Mesendoderm (in vitro differentiated cells): ENCODE measurements at regions not wholly inside any gene's neighbourhood (a gene's known extent, or its start where the extent isn't known, plus 50 kb on each side); places are given as distances from the start of the nearest gene placed in this dataset.

Source experiments
- DNase-seq: peaks from one replicate; pipeline ENCODE4 v3.0.0; 2013
- H2AK5ac ChIP-seq: 2 replicates; pipeline ENCODE4 v1.6.1; 2013; ENCODE audit warnings: low read length, inconsistent platforms
- H2BK120ac ChIP-seq: 2 replicates; pipeline ENCODE4 v1.6.1; 2013; ENCODE audit warnings: low read depth, mild to moderate bottlenecking, low read length, moderate library complexity, mixed read lengths
- H2BK15ac ChIP-seq: replicated peaks from 2 replicates; pipeline ENCODE4 v1.6.1; 2013; ENCODE audit warnings: low read depth, mild to moderate bottlenecking, moderate library complexity
- H2BK5ac ChIP-seq: 2 replicates; pipeline ENCODE4 v1.6.1; 2013; ENCODE audit warnings: low read length, inconsistent platforms
- H3K18ac ChIP-seq: 2 replicates; pipeline ENCODE4 v1.6.1; 2013; ENCODE audit warnings: mild to moderate bottlenecking, low read length, mixed read lengths
- H3K23ac ChIP-seq: one replicate; pipeline ENCODE4 v1.6.1; 2013; ENCODE audit warnings: low read length
- H3K27ac ChIP-seq: 2 replicates; pipeline ENCODE4 v1.5.1; 2013; ENCODE audit warnings: low read depth, mild to moderate bottlenecking, inconsistent platforms, low read length, moderate library complexity
- H3K27me3 ChIP-seq: 2 replicates; pipeline ENCODE4 v1.6.1; 2013; ENCODE audit warnings: low read length, control low read depth, mild to moderate bottlenecking, inconsistent platforms; ENCODE audit not compliant: insufficient read depth, poor library complexity
- H3K36me3 ChIP-seq: 2 replicates; pipeline ENCODE4 v1.6.1; 2013; ENCODE audit warnings: low read length, inconsistent platforms; ENCODE audit not compliant: control insufficient read depth, insufficient read depth
- H3K4ac ChIP-seq: one replicate; pipeline ENCODE4 v1.6.1; 2013; ENCODE audit warnings: low read depth, mild to moderate bottlenecking, low read length, moderate library complexity
- H3K4me1 ChIP-seq: 2 replicates; pipeline ENCODE4 v1.6.1; 2013; ENCODE audit warnings: low read depth, low read length, inconsistent platforms; ENCODE audit not compliant: control insufficient read depth
- H3K4me2 ChIP-seq: 2 replicates; pipeline ENCODE4 v1.6.1; 2013; ENCODE audit warnings: low read length
- H3K4me3 ChIP-seq: 2 replicates; pipeline ENCODE4 v1.5.1; 2013; ENCODE audit warnings: mild to moderate bottlenecking, low read length
- H3K56ac ChIP-seq: one replicate; pipeline ENCODE4 v1.6.1; 2013; ENCODE audit warnings: low read length
- H3K79me1 ChIP-seq: 2 replicates; pipeline ENCODE4 v1.6.1; 2013; ENCODE audit warnings: low read length, inconsistent platforms
- H3K79me2 ChIP-seq: 2 replicates; pipeline ENCODE4 v1.6.1; 2013; ENCODE audit warnings: mild to moderate bottlenecking, low read length; ENCODE audit not compliant: control insufficient read depth, insufficient read depth
- H3K9ac ChIP-seq: 2 replicates; pipeline ENCODE4 v1.6.1; 2013; ENCODE audit warnings: low read length, inconsistent platforms
- H4K5ac ChIP-seq: one replicate; pipeline ENCODE4 v1.6.1; 2013; ENCODE audit warnings: low read length
- H4K8ac ChIP-seq: one replicate; pipeline ENCODE4 v1.6.1; 2013; ENCODE audit warnings: low read depth, mild to moderate bottlenecking, control low read depth, low read length, moderate library complexity
- WGBS: extraction: QIAGEN DNeasy Blood & Tissue Kit; methylation state at CpG from one replicate; pipeline ENCODE4 v1.1.7; 2013; ENCODE audit warnings: low lambda C conversion rate, missing lambda C conversion rate; ENCODE audit not compliant: insufficient coverage; ENCODE audit errors: extremely low coverage; 5-methylcytosine and 5-hydroxymethylcytosine counted together

DNA sequence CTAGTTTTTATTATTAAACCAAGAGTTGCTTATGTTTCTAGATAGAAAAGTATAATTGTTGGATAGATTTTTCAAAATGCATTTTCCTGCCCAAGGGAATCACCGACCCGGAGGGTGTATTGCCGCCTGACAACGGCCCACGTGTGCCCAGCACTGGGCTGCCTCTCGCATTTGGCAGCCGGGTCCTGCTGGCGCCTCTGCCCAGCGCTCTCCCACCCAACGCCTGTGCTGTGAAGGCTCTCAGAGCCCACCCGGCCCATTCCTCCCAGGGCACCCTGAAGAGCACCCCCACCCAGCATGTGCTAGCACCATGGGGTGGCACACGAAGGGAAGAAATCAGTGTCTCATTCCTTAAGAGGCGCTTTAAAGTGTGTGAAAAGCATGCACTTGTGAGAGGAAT is 88.3 kb upstream of the AFDN start:
- no CpG with 5 or more reads among the region's 13 CpGs for WGBS
- Histone ChIP-seq H3K27ac (no peak overlapping the region), H3K4me2 (no peak overlapping the region), H3K79me1 (no peaks in the 10 kb centered on the region), H3K27me3 (no peaks in the 10 kb centered on the region), H3K23ac (no peak overlapping the region), H3K36me3 (no peaks in the 10 kb centered on the region), H3K79me2 (no peaks in the 10 kb centered on the region), H3K4me3 (no peak overlapping the region), H3K4me1 (peaks cover 4% of the 10 kb centered on the region), H3K9ac (no peak overlapping the region), H4K5ac (no peak overlapping the region), H2BK120ac (no peak overlapping the region), H3K4ac (no peak overlapping the region), H3K18ac (no peak overlapping the region), H2AK5ac (no peak overlapping the region), H2BK15ac (no peak overlapping the region), H3K56ac (no peak overlapping the region), H4K8ac (no peak overlapping the region), H2BK5ac (no peak overlapping the region)
- DNase-seq: no peak

DNA sequence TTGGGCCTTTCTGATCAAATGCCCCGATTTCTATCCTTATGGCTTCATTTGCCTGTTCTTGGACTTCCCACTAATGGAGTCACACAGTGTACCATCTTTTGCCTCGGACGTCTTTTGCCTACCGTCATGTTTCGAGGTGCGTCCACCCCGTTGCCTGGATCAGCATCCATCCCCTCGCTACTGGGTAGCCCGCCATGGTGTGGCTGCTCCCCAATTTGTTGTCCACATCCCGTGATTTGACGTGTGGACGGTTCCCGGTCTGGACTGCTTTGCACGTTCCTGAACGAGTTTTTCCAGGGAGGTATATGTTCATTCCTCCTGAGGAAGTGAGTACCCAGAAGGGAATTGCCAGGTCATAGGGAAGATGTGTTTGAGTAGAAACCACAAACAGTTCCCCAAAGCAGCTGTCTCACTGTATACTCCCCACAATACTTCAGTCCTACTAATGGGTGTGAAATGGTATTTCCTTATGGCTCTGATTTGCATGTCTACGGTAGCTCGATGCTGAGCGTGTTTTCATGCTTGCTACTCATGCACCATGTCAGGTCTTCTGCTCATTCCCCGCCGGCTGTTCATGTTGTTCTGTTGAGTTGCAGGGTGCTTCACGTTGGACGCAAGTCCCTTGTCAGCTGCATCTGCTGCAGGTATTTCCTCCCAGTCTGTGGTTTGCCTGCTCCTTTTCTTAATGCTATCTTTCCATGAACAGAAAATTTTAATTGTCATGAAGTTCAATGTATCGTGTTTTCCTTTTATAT is 86.8 kb upstream of the AFDN start:
- WGBS: no CpG with 5 or more reads among the region's 23 CpGs
- Histone ChIP-seq H3K27ac (no peak overlapping the region), H2BK120ac (no peak overlapping the region), H2BK5ac (no peak overlapping the region), H3K4me3 (no peak overlapping the region), H3K79me2 (no peaks in the 10 kb centered on the region), H3K4me1 (peaks cover 5% of the 10 kb centered on the region), H3K23ac (no peak overlapping the region), H3K18ac (no peak overlapping the region), H3K79me1 (no peaks in the 10 kb centered on the region), H3K36me3 (no peaks in the 10 kb centered on the region), H3K4me2 (no peak overlapping the region), H3K4ac (no peak overlapping the region), H3K9ac (no peak overlapping the region), H3K27me3 (no peaks in the 10 kb centered on the region), H2AK5ac (no peak overlapping the region), H4K8ac (no peak overlapping the region), H3K56ac (no peak overlapping the region), H4K5ac (no peak overlapping the region), H2BK15ac (no peak overlapping the region)
- no peak for DNase-seq

DNA sequence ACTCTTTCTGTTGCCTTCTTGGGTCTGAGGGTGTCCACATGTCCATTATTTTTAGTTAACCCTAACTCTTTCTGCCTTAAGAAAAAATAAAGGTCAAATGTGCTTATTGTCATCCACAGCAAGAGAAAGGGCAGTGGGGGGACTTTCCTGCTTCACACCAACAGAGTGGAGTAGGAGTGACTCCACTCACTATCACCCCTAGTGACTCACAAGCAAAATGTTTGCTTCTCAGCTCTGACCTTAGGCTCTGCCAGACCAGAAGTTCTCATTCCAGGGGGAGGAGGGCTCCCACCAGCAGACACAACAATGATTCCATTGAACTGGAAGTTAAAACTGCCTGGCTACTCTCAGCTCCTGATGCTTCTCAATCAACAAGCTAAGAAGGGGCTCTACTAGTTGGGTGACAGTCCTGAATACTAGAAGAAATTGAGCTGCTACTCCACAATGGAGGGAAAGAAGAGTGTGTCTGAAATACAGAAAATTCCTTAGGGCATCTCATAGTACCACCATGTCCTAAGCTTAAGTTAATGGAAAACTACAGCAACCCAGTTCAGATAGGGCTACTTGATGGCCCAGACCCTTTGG is 83.9 kb upstream of the AFDN start:
- H3K27me3 ChIP-seq: no peaks in the 10 kb centered on the region
- peak overlapping the region; percentile 18 for H3K56ac ChIP-seq

DNA sequence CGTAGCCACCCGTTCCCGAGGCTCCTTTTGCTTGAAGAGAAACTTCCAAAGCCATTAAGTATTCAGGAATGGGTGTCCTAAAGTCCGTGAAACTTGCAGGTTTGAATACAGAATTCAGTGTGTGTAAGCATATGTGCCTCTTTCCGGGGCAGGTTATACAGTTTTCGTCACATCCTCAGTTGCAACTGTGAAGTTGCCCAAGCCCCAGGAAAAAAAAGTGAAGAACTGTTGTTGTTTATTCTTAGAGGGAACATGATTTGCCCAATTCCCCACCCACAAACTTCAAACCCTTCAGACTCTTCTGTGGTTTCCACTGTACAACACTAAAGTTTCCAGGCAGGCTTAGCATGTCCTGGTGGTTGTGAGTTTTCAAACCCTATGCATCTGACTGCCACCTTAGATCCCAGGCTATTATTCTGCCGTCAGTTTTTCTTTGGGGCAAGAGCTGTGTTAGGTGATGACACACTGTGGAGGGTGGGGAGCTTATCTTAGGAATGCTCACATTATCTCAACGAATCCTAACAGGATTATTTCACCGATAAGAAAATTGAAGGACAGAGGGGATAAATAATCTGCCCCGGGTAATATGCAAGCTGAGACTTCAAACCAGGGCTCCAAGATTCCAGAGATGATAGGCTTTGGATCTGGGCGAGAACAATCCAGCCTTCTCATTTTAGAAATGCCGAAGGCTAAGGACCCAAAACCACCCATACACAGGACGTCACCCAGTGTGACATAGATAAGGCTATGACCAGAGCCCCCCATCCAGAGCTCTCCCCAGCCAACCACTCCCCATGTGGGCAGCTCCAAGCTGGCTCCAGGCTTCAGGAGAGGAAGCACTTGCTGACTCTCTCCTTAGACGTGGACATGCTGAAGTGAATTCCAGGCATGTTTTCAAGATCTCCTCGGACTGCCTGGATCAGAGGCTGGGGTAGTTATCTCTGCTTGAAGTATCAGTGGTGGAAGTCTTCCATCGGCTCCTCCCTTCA is 81.7 kb upstream of the AFDN start:
- Histone ChIP-seq H2BK5ac (peak overlapping the region; percentile 58), H3K79me1 (no peaks in the 10 kb centered on the region), H3K4me1 (peaks cover 19% of the 10 kb centered on the region), H3K9ac (no peak overlapping the region), H3K56ac (peak overlapping the region; percentile 82), H4K8ac (no peak overlapping the region), H3K27me3 (no peaks in the 10 kb centered on the region), H3K79me2 (no peaks in the 10 kb centered on the region), H4K5ac (no peak overlapping the region), H2AK5ac (no peak overlapping the region), H2BK15ac (no peak overlapping the region), H3K4me2 (no peak overlapping the region), H2BK120ac (no peak overlapping the region), H3K27ac (peak overlapping the region; percentile 86), H3K4me3 (no peak overlapping the region), H3K23ac (no peak overlapping the region), H3K36me3 (no peaks in the 10 kb centered on the region), H3K4ac (peak overlapping the region; percentile 77), H3K18ac (peak overlapping the region; percentile 20)
- no CpG with 5 or more reads among the region's 16 CpGs for WGBS
- peak; percentile 97 for DNase-seq

More for the DNA sequence above, 83.9 kb upstream of the AFDN start:
- Histone ChIP-seq H4K8ac (no peak overlapping the region), H3K4me1 (peaks cover 19% of the 10 kb centered on the region), H3K4me3 (no peak overlapping the region), H3K79me1 (no peaks in the 10 kb centered on the region), H3K9ac (no peak overlapping the region), H2BK5ac (peak overlapping the region; percentile 63), H3K4me2 (no peak overlapping the region), H3K36me3 (no peaks in the 10 kb centered on the region), H3K4ac (peak overlapping the region; percentile 22), H2BK15ac (no peak overlapping the region), H3K23ac (no peak overlapping the region), H3K18ac (no peak overlapping the region), H4K5ac (no peak overlapping the region), H2BK120ac (no peak overlapping the region), H3K27ac (no peak overlapping the region), H2AK5ac (peak overlapping the region; percentile 52), H3K79me2 (no peaks in the 10 kb centered on the region)
- peak; percentile 95 for DNase-seq

DNA sequence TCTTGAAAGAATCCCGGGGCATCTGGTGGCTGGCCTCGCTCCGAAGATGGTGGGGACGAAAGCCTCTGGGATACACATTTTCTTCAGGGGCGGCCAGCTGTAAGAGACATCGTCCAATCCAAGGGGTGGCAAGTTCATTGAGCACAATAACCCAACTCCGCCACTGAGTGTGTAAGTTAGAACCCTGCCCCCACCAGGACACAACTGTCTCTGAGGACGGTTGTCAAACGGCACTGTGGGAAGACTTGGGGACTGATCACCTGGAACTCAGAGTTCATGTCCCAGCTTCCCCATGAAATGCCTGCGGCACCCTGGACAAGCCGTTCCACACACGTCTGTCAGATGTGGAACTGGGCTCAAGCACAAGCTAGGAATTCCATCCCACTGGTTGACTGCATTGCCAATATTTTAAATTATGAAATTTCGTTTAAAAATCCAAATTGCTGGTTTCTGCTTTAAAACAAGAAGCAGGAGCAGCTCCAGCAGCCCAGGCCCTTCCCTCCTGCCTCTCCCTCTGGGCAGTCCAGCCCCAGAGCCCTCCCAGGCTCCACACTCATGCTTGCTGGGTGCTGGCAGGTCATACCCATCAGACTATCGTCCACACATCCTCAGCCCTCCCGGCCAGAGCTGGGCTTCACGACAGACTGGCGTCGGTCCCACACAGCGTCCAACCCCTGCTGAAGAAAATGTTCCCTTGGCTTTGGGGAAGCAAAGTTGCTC is 80.9 kb upstream of the AFDN start:
- H3K4me1 ChIP-seq: peaks cover 23% of the 10 kb centered on the region
- no peaks in the 10 kb centered on the region for H3K79me2 ChIP-seq
- WGBS: no CpG with 5 or more reads among the region's 19 CpGs
- H3K56ac ChIP-seq: peak overlapping the region; percentile 82
- no peak for DNase-seq
- H3K23ac ChIP-seq: peak overlapping the region; percentile 90
- peak overlapping the region; percentile 84 for H3K4ac ChIP-seq
- peak overlapping the region; percentile 61 for H4K5ac ChIP-seq
- H2BK120ac ChIP-seq: no peak overlapping the region
- peak overlapping the region; percentile 25 for H3K9ac ChIP-seq
- H3K4me3 ChIP-seq: no peak overlapping the region
- H2BK5ac ChIP-seq: peak overlapping the region; percentile 98
- no peaks in the 10 kb centered on the region for H3K27me3 ChIP-seq
- no peaks in the 10 kb centered on the region for H3K79me1 ChIP-seq
- no peak overlapping the region for H2BK15ac ChIP-seq
- no peaks in the 10 kb centered on the region for H3K36me3 ChIP-seq
- H3K27ac ChIP-seq: peak overlapping the region; percentile 86
- H2AK5ac ChIP-seq: peak overlapping the region; percentile 87
- no peak overlapping the region for H4K8ac ChIP-seq
- H3K4me2 ChIP-seq: no peak overlapping the region
- H3K18ac ChIP-seq: peak overlapping the region; percentile 40
